ENCODE measurements at regions not wholly inside any gene's neighbourhood (a gene's known extent, or its start where the extent isn't known, plus 50 kb on each side); places are given as distances from the start of the nearest gene placed in this dataset.

DNA sequence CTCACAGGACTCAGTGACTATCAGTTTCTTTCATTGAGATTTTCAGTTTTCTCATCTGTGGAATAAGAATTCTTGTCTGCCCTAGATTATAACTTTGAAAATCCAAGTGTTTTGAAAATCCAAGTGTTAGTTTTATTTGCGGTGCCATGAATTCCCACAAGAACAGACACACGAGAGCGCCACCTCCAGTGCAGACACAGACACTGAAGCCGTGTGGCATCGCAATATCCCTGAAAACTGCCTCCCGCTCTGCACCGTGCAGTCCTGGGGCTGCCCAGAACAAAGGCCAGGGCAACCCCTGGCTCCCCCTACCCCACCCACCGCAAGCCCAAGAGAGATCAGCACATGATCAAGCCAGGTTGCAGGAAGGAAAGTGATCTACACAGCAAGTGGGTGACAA, 229.5 kb upstream of the ASIC2 start:
- H4K91ac ChIP-seq (ENCODE audit: insufficient read depth, low read depth, low read length): no peak overlapping the region
- TF ChIP-seq, protein P1, sequence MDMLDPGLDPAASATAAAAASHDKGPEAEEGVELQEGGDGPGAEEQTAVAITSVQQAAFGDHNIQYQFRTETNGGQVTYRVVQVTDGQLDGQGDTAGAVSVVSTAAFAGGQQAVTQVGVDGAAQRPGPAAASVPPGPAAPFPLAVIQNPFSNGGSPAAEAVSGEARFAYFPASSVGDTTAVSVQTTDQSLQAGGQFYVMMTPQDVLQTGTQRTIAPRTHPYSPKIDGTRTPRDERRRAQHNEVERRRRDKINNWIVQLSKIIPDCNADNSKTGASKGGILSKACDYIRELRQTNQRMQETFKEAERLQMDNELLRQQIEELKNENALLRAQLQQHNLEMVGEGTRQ (IDR thresholded peaks at IDR 0.05; ENCODE audit: low read depth, low read length): no peak
- TF ChIP-seq, protein P2, sequence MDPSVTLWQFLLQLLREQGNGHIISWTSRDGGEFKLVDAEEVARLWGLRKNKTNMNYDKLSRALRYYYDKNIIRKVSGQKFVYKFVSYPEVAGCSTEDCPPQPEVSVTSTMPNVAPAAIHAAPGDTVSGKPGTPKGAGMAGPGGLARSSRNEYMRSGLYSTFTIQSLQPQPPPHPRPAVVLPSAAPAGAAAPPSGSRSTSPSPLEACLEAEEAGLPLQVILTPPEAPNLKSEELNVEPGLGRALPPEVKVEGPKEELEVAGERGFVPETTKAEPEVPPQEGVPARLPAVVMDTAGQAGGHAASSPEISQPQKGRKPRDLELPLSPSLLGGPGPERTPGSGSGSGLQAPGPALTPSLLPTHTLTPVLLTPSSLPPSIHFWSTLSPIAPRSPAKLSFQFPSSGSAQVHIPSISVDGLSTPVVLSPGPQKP (IDR thresholded peaks at IDR 0.05; ENCODE audit: borderline replicate concordance, low read depth, low read length): no peak
- no peak for TF ChIP-seq RAD21 (IDR thresholded peaks at IDR 0.05; ENCODE audit: low read length)
- TF ChIP-seq BHLHE40 (IDR thresholded peaks at IDR 0.05; ENCODE audit: low read depth, low read length): no peak
- no peak for TF ChIP-seq FOS (IDR thresholded peaks at IDR 0.05; ENCODE audit: low read depth, low read length)
- TF ChIP-seq POLR2A (IDR thresholded peaks at IDR 0.05; ENCODE audit: low read depth, low read length): no peak
- no peak for TF ChIP-seq SMC3 (IDR thresholded peaks at IDR 0.05; ENCODE audit: low read depth, low read length)
- TF ChIP-seq CHD1 (IDR thresholded peaks at IDR 0.05; ENCODE audit: low read depth, low read length): no peak
- TF ChIP-seq MXI1 (IDR thresholded peaks at IDR 0.05; ENCODE audit: borderline replicate concordance, low read depth, low read length): no peak
- TF ChIP-seq CEBPB (IDR thresholded peaks at IDR 0.05; ENCODE audit: low read depth, low read length): no peak
- no peak for TF ChIP-seq RFX5 (IDR thresholded peaks at IDR 0.05; ENCODE audit: low read depth, low read length)
- TF ChIP-seq MAZ (IDR thresholded peaks at IDR 0.05; ENCODE audit: borderline replicate concordance, low read depth, low read length): no peak
- no peak for TF ChIP-seq NFE2L2 (IDR thresholded peaks at IDR 0.05; ENCODE audit: low read depth, low read length)
- TF ChIP-seq RCOR1 (IDR thresholded peaks at IDR 0.05; ENCODE audit: insufficient replicate concordance, low read length): no peak
- no peak overlapping the region for H2AK9ac ChIP-seq (replicated peaks; ENCODE audit: low read depth, low read length, poor library complexity)
- BruUV-seq (replicated peaks): no TSS peak
- ChIA-PET POLR2A (ENCODE audit: unreplicated experiment) (no interaction called here), CTCF (no interaction called here)
- no peaks in the 10 kb centered on the region for H4K20me1 ChIP-seq (ENCODE audit: insufficient read depth, low read length)
- H3K9ac ChIP-seq (ENCODE audit: low read depth, low read length): no peak overlapping the region
- H3K4me3 ChIP-seq (ENCODE audit: insufficient read depth, low read depth, low read length): no peak overlapping the region
- H3K4me2 ChIP-seq (ENCODE audit: low read depth, low read length): no peak overlapping the region
- no peak overlapping the region for H3K56ac ChIP-seq (ENCODE audit: extremely low read depth, insufficient read depth, low read length)
- H2BK20ac ChIP-seq (ENCODE audit: low read depth, low read length): no peak overlapping the region
- H2BK15ac ChIP-seq (ENCODE audit: low read depth, low read length): no peak overlapping the region
- ATAC-seq (ENCODE audit: low read depth) (no peak), DNase-seq (no peak)
- H3K9me1 ChIP-seq (ENCODE audit: insufficient read depth, low read length): no peaks in the 10 kb centered on the region
- no peaks in the 10 kb centered on the region for H3K27me3 ChIP-seq (ENCODE audit: control insufficient read depth, insufficient read depth, low read length)
- H2BK5ac ChIP-seq (ENCODE audit: low read depth, low read length, poor library complexity, severe bottlenecking): no peak overlapping the region
- no peaks in the 10 kb centered on the region for H3K36me3 ChIP-seq (ENCODE audit: control insufficient read depth, insufficient read depth, low read length)
- intact Hi-C loops (cut with micrococcal nuclease) (no loop called here), dilution Hi-C loops (cut with HindIII; ENCODE audit: low sequenced_read_pairs, unreplicated experiment) (no loop called here), in situ Hi-C loops (cut with MboI; ENCODE audit: low sequenced_read_pairs) (no loop called here)
- no peak overlapping the region for H2BK120ac ChIP-seq (ENCODE audit: low read depth, low read length)
- WGBS, 2 experiments (ENCODE audit: extremely low coverage in 2 of 2, insufficient read length in 1 of 2): no CpG with 5 or more reads among the region's 8 CpGs
- H2AFZ ChIP-seq (replicated peaks; ENCODE audit: low read length, poor library complexity): no peak overlapping the region
- H3K9me3 ChIP-seq (ENCODE audit: control insufficient read depth, insufficient read depth, low read length): peaks cover 5% of the 10 kb centered on the region; the same call in 1 of the 2 replicates
- no peaks in the 10 kb centered on the region for H3K79me1 ChIP-seq (ENCODE audit: low read depth in 1 of 2, low read length in 2 of 2)
- no peak overlapping the region for H3K4ac ChIP-seq (ENCODE audit: low read depth, low read length)
- H4K5ac ChIP-seq (ENCODE audit: low read depth, low read length): no peak overlapping the region
- H3K14ac ChIP-seq (replicated peaks; ENCODE audit: low read depth, low read length): no peak overlapping the region
- no peak overlapping the region for H3K23ac ChIP-seq (ENCODE audit: low read depth, low read length)
- no peaks in the 10 kb centered on the region for H3K4me1 ChIP-seq (ENCODE audit: control insufficient read depth, insufficient read depth, low read length)
- H2AK5ac ChIP-seq (ENCODE audit: low read depth, low read length): no peak overlapping the region
- H4K8ac ChIP-seq (ENCODE audit: low read depth in 2 of 2, low read length in 2 of 2): no peak overlapping the region
- H3K18ac ChIP-seq (ENCODE audit: low read depth, low read length): no peak overlapping the region
- H3K27ac ChIP-seq (ENCODE audit: insufficient read depth, low read length): no peak overlapping the region

All from IMR-90 (cell line).